Putamen (tissue), 1 donor: ENCODE measurements at regions not wholly inside any gene's neighbourhood (a gene's known extent, or its start where the extent isn't known, plus 50 kb on each side); places are given as distances from the start of the nearest gene placed in this dataset.

ENCODE experiments used
- DNase-seq: peaks from one replicate; pipeline ENCODE4 v3.0.0-alpha.2; 2016; ENCODE audit warnings: low spot score

- DNase-seq = no peak
Measured at GRCh38 chr11:28535677-28536076, 427.5 kb downstream of the METTL15 start.

- no peak for DNase-seq
Measured at GRCh38 chr11:28529540-28530410, 421.6 kb downstream of the METTL15 start.

- no peak for DNase-seq
Measured at GRCh38 chr11:28529046-28529445, 420.9 kb downstream of the METTL15 start.

- DNase-seq = no peak
Measured at GRCh38 chr11:28528217-28528616, 420.0 kb downstream of the METTL15 start.

- no peak for DNase-seq
Measured at GRCh38 chr11:28526406-28526751, 418.2 kb downstream of the METTL15 start.

GRCh38 chr11:28525636-28526405 is 417.6 kb downstream of the METTL15 start:
- DNase-seq = no peak

- DNase-seq = no peak
Measured at GRCh38 chr11:28524098-28524497, 415.9 kb downstream of the METTL15 start.

- no peak for DNase-seq
Measured at GRCh38 chr11:28521075-28521474, 412.9 kb downstream of the METTL15 start.

GRCh38 chr11:28520291-28520690 is 412.1 kb downstream of the METTL15 start:
- DNase-seq = no peak

GRCh38 chr11:28518825-28519224 is 410.6 kb downstream of the METTL15 start:
- no peak for DNase-seq

GRCh38 chr11:28517621-28518020 is 409.4 kb downstream of the METTL15 start:
- DNase-seq = no peak

GRCh38 chr11:28514391-28514790 is 406.2 kb downstream of the METTL15 start:
- DNase-seq = no peak

GRCh38 chr11:28512143-28512756 is 404.1 kb downstream of the METTL15 start:
- no peak for DNase-seq

- no peak for DNase-seq
Measured at GRCh38 chr11:28505232-28505631, 397.0 kb downstream of the METTL15 start.

- no peak for DNase-seq
Measured at GRCh38 chr11:28504555-28505110, 396.4 kb downstream of the METTL15 start.

- no peak for DNase-seq
Measured at GRCh38 chr11:28495333-28495732, 387.1 kb downstream of the METTL15 start.

- no peak for DNase-seq
Measured at GRCh38 chr11:28491431-28491830, 383.2 kb downstream of the METTL15 start.

- no peak for DNase-seq
Measured at GRCh38 chr11:28490773-28491382, 382.7 kb downstream of the METTL15 start.

- no peak for DNase-seq
Measured at GRCh38 chr11:28488336-28488735, 380.1 kb downstream of the METTL15 start.

GRCh38 chr11:28483072-28483867 is 375.1 kb downstream of the METTL15 start:
- no peak for DNase-seq

- DNase-seq = no peak
Measured at GRCh38 chr11:28482666-28483065, 374.5 kb downstream of the METTL15 start.
